Panc1 (cell line): ENCODE measurements at regions not wholly inside any gene's neighbourhood (a gene's known extent, or its start where the extent isn't known, plus 50 kb on each side); places are given as distances from the start of the nearest gene placed in this dataset.

Experiments
- CTCF ChIP-seq: fragments of 450-650 bp; IDR thresholded peaks from 2 replicates; pipeline ENCODE4 v1.5.1; 2017; ENCODE audit warnings: mild to moderate bottlenecking
- POLR2AphosphoS5 ChIP-seq: IDR thresholded peaks from 2 replicates; pipeline ENCODE4 v1.6.1; 2012; ENCODE audit warnings: mild to moderate bottlenecking, low read depth, low read length, moderate library complexity
- SIN3A ChIP-seq: IDR thresholded peaks from 2 replicates; pipeline ENCODE4 v1.6.1; 2012; ENCODE audit warnings: low read depth, mild to moderate bottlenecking, low read length, moderate library complexity, borderline replicate concordance; ENCODE audit not compliant: insufficient read depth
- TCF7L2 ChIP-seq: IDR thresholded peaks from 2 replicates; pipeline ENCODE4 v1.6.1; 2011; ENCODE audit warnings: mild to moderate bottlenecking, low read depth, low read length, inconsistent platforms
- TF ChIP-seq, protein P1 (sequence below), 2 experiments: IDR thresholded peaks; 2 replicates each; pipeline ENCODE4 v1.6.1; 2011 to 2012; ENCODE audit warnings: low read depth in 2 of 2, control low read depth in 1 of 2, low read length in 1 of 2, mild to moderate bottlenecking in 1 of 2, moderate library complexity in 1 of 2; ENCODE audit not compliant: insufficient read depth in 1 of 2

- TF ChIP-seq, protein P1, sequence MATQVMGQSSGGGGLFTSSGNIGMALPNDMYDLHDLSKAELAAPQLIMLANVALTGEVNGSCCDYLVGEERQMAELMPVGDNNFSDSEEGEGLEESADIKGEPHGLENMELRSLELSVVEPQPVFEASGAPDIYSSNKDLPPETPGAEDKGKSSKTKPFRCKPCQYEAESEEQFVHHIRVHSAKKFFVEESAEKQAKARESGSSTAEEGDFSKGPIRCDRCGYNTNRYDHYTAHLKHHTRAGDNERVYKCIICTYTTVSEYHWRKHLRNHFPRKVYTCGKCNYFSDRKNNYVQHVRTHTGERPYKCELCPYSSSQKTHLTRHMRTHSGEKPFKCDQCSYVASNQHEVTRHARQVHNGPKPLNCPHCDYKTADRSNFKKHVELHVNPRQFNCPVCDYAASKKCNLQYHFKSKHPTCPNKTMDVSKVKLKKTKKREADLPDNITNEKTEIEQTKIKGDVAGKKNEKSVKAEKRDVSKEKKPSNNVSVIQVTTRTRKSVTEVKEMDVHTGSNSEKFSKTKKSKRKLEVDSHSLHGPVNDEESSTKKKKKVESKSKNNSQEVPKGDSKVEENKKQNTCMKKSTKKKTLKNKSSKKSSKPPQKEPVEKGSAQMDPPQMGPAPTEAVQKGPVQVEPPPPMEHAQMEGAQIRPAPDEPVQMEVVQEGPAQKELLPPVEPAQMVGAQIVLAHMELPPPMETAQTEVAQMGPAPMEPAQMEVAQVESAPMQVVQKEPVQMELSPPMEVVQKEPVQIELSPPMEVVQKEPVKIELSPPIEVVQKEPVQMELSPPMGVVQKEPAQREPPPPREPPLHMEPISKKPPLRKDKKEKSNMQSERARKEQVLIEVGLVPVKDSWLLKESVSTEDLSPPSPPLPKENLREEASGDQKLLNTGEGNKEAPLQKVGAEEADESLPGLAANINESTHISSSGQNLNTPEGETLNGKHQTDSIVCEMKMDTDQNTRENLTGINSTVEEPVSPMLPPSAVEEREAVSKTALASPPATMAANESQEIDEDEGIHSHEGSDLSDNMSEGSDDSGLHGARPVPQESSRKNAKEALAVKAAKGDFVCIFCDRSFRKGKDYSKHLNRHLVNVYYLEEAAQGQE (IDR thresholded peaks at IDR 0.05; ENCODE audit: insufficient read depth in 1 of 2, low read depth in 2 of 2, low read length in 1 of 2), result no peak
- no peak; the same call in 1 of the 2 replicates for TF ChIP-seq CTCF
- TF ChIP-seq POLR2AphosphoS5, result no peak
- no peak for TF ChIP-seq TCF7L2
- TF ChIP-seq SIN3A, result no peak
These were observed 388.0 kb downstream of the SEC14L1 start for GRCh38 chr17:77528516-77529327.
